ENCODE measurements at regions not wholly inside any gene's neighbourhood (a gene's known extent, or its start where the extent isn't known, plus 50 kb on each side); places are given as distances from the start of the nearest gene placed in this dataset.
"Not testable (repeated sequence)": the region's sequence is repeated elsewhere in the genome, so short reads cannot be mapped to it uniquely, and the experiment has no call there.

DNA sequence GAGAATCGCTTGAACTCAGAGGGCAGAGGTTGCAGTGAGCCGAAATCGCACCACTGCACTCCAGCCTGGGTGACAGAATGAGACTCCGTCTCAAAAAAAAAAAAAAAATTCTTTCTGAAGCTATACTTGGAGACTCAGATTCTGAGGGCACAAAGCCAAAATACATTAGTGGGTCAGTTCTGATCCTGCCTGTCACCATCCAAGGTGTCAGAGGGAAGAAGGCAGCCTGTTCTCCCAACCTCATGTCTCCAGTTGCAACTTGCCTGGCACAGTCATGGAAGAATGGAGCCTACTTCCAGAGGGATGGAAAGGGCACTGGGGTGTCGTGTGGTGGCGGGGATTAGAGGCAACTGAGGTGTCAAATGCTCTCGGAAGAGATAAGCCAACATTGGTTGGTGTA lies 104.8 kb upstream of the GATA6 start:
- no peaks in the 10 kb centered on the region for H3K36me3 Mint-ChIP-seq (ENCODE audit: low read depth)
- no peaks in the 10 kb centered on the region for H3K9me3 Mint-ChIP-seq
- no peak overlapping the region for H3K4me3 Mint-ChIP-seq
- no peaks in the 10 kb centered on the region for H3K4me1 Mint-ChIP-seq (ENCODE audit: low read depth)
- no peak for DNase-seq
- no peak overlapping the region for H3K27ac Mint-ChIP-seq
- H3K27me3 Mint-ChIP-seq: no peaks in the 10 kb centered on the region

DNA sequence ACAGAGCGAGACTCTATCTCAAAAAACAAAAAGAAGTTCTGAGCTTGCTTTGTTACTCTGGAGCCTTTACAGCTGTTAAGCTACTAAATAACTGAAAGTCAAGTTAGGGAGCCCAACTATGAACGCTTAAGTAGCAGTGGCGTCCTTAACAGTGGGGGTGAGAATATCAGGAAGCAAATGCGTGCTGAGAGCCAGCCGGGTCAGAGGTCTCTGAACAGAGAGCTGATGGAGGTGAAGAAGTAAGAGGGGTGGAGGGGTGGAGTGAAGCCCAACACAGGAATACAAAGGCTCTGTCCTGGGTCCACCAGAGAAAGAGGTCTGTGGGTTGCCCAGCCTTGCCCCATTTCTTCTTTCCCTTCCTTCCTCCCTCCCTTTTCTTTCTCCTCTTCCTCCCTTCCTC lies 104.1 kb upstream of the GATA6 start:
- Mint-ChIP-seq H3K4me1 (ENCODE audit: low read depth) (no peaks in the 10 kb centered on the region), H3K36me3 (ENCODE audit: low read depth) (no peaks in the 10 kb centered on the region), H3K9me3 (no peaks in the 10 kb centered on the region), H3K27ac (no peak overlapping the region), H3K27me3 (no peaks in the 10 kb centered on the region), H3K4me3 (no peak overlapping the region)
- no peak for DNase-seq

DNA sequence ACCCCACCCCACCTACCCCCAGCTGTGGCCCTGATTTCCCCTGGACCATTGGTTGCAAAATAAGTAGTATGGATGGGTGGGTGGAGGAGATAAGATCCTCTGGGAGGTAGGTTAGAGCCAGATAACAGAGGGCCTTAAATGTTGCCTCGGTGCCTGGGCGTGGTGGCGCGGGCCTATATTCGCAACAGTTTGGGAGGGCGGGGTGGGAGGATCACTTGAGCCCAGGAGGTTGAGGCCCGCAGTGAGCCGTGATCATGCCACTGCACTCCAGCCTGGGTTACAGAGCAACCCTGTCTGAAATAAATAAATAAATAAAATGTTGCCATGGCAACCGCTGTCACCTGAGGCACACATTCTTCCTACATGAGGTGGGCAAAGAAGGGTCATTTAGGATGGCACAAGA lies 103.3 kb upstream of the GATA6 start:
- no peak overlapping the region for H3K4me3 Mint-ChIP-seq
- no peak for DNase-seq
- H3K27me3 Mint-ChIP-seq: no peaks in the 10 kb centered on the region
- no peak overlapping the region for H3K27ac Mint-ChIP-seq
- H3K36me3 Mint-ChIP-seq (ENCODE audit: low read depth): no peaks in the 10 kb centered on the region
- H3K9me3 Mint-ChIP-seq: no peaks in the 10 kb centered on the region
- no peaks in the 10 kb centered on the region for H3K4me1 Mint-ChIP-seq (ENCODE audit: low read depth)

DNA sequence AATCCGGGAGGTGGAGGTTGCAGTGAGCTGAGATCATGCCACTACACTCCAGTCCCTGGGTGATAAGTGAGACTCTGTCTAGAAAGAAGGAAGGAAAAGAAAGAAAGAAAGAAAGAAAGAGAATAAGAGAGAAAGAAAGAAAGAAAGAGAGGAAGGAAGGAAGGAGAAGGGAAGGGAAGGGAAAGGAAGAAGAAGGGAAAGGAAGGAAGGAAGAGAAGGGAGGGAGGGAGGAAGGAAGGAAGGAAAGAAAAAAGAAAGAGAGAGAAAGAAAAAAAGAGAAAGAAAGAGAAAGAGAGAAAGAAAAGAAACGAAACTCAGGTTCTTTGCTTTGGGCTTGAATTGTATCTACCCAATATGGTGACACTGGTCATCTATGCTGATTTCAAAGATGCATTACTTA lies 102.3 kb upstream of the GATA6 start:
- Mint-ChIP-seq H3K27ac (no peak overlapping the region), H3K9me3 (no peaks in the 10 kb centered on the region), H3K4me1 (ENCODE audit: low read depth) (no peaks in the 10 kb centered on the region), H3K36me3 (ENCODE audit: low read depth) (no peaks in the 10 kb centered on the region), H3K4me3 (no peak overlapping the region), H3K27me3 (no peaks in the 10 kb centered on the region)
- no peak for DNase-seq

DNA sequence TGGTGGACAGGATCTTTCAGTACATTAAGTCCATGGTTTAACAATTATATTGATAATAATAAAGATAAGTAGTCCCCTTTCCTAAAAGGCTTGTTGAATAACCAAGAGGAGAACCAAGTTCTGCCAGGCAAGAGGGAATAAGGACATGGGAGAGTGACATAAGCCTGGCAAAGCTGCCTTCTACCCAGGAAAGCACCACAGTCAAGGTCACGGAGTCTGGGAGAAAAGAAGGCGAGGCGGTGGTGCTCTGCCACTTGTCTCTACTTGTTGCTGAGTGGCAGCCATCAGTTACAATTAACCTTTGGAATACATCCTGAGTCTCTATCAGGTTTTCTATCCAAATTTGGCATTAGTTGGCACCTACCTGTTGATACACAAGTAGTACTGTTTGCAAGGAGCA lies 101.7 kb upstream of the GATA6 start:
- Mint-ChIP-seq H3K9me3 (no peaks in the 10 kb centered on the region), H3K27me3 (no peaks in the 10 kb centered on the region), H3K4me1 (ENCODE audit: low read depth) (no peaks in the 10 kb centered on the region), H3K36me3 (ENCODE audit: low read depth) (no peaks in the 10 kb centered on the region), H3K27ac (no peak overlapping the region), H3K4me3 (no peak overlapping the region)
- no peak for DNase-seq

DNA sequence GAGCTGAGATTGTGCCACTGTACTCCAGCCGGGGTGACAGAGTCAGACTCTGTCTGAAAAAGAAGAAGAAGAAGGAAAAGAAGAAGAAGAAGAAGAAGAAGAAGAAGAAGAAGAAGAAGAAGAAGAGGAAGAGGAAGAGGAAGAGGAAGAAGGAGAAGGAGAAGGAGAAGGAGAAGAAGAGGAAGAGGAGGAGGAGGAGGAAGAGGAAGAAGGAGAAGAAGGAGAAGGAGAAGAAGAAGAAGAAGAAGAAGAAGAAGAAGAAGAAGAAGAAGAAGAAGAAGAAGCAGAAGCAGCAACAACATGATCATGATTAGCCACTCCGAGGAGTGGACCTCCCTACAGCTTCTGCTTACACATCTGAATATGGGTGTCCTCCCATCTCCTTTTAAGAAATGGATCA lies 100.6 kb upstream of the GATA6 start:
- not testable (repeated sequence) for DNase-seq; H3K4me3 Mint-ChIP-seq; H3K27ac Mint-ChIP-seq; H3K9me3 Mint-ChIP-seq; H3K4me1 Mint-ChIP-seq (ENCODE audit: low read depth); H3K27me3 Mint-ChIP-seq; H3K36me3 Mint-ChIP-seq (ENCODE audit: low read depth)

DNA sequence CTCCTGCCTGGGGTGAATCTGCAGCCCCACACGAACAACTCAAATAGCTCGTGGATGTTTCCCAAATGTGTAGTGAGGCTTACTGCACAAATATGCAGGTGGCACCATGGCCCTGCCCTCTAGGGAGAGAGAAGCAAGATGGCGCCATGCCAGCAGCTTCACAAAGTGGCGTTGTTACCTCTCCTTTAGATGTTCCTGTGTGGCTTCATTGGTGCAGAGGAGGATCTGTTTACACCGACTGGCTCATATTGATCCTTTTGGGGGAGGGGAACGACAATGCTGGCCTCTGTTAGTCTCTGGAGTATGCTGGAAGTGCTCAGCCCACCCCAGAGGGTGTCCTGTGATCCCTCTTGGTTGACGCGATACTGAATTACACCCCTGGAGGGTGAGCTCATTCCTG lies 99.5 kb upstream of the GATA6 start:
- no peaks in the 10 kb centered on the region for H3K36me3 Mint-ChIP-seq (ENCODE audit: low read depth)

DNA sequence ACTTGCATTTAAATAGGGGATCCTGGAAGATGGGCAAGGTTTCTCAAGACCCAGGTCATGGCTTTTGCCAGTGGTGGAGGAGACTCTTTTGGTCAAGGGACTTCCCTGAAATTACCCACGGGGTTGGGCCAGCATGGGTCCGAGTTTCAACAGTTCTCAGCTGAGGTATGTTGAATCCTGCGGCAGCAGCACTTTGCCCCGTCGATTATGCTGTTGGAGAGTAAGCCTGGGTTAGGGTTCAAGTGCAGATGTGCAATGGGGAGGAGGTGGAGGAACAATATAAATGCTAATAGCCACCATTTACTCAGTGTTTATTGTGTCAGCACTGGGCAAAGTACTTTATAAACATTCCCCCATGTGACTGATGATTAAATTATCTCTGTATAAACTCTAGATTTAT lies 96.0 kb upstream of the GATA6 start:
- no peaks in the 10 kb centered on the region for H3K4me1 Mint-ChIP-seq (ENCODE audit: low read depth)
- no peaks in the 10 kb centered on the region for H3K27me3 Mint-ChIP-seq
- DNase-seq: no peak
- H3K4me3 Mint-ChIP-seq: no peak overlapping the region
- no peaks in the 10 kb centered on the region for H3K9me3 Mint-ChIP-seq
- H3K36me3 Mint-ChIP-seq (ENCODE audit: low read depth): no peaks in the 10 kb centered on the region
- no peak overlapping the region for H3K27ac Mint-ChIP-seq

More for the DNA sequence above, 99.5 kb upstream of the GATA6 start:
- Mint-ChIP-seq H3K27me3 (no peaks in the 10 kb centered on the region), H3K27ac (no peak overlapping the region), H3K4me1 (ENCODE audit: low read depth) (no peaks in the 10 kb centered on the region), H3K4me3 (no peak overlapping the region), H3K9me3 (no peaks in the 10 kb centered on the region)
- DNase-seq: no peak

DNA sequence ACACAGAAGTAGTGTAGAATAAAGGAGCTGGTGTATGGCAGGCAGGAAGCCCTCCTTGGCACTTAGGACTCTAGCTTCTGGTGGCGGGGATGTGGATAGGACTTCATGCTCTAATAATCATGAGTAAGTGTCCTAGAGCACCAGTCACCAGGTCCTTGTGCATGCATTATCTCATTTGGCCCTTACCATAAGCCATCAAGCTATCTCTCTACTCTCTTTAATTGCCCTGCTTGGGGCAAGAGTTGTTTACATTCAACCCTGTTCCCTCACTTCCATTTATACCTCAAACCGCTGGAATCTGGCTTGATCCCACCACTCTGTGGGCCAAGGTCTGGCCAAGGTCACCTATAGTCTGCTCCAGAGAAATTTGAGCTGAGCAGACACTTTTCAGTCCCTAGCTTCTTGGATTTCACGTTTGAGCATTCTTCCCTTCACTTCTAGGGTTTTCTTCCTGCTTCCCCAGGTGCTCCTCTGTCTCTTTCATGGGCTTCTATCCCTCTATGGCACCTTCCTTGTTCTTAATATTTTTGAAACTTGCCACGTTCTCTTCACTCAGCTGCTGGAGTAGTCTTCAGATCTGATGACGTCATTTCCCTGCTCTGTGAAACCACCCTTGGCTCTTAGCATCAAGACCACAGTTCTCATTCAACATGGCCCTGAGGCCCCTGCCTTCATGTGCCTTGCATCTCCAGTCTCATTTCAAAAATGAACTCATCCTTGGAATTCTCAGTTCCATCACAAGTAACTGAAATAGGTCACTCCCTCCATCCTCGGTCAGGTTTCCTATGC lies 94.9 kb upstream of the GATA6 start:
- Mint-ChIP-seq H3K4me1 (ENCODE audit: low read depth) (no peaks in the 10 kb centered on the region), H3K36me3 (ENCODE audit: low read depth) (no peaks in the 10 kb centered on the region), H3K9me3 (no peaks in the 10 kb centered on the region), H3K27me3 (no peaks in the 10 kb centered on the region), H3K4me3 (no peak overlapping the region), H3K27ac (no peak overlapping the region)
- DNase-seq: no peak

DNA sequence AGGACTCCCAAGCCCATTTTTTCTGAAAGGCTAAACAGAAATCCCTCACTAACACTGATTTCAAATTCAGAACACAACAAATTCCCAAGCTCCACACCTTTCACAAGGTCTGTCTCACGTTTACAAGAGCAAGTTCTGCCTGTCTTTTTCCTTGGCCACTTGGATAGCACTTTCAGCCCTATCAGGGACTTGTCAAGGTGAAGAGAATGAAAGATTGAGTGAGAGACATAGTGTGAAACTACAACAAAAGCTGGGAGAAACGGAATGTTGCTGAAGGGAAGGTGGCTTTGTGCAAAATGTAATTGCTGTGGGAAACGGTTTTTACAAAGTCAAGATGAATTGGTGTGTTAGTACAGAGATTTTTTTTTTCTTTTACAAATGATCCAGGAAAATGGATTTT lies 89.4 kb upstream of the GATA6 start:
- H3K4me3 Mint-ChIP-seq: no peak overlapping the region
- no peaks in the 10 kb centered on the region for H3K9me3 Mint-ChIP-seq
- H3K4me1 Mint-ChIP-seq (ENCODE audit: low read depth): no peaks in the 10 kb centered on the region
- no peaks in the 10 kb centered on the region for H3K36me3 Mint-ChIP-seq (ENCODE audit: low read depth)
- no peak overlapping the region for H3K27ac Mint-ChIP-seq
- no peaks in the 10 kb centered on the region for H3K27me3 Mint-ChIP-seq
- no peak for DNase-seq

DNA sequence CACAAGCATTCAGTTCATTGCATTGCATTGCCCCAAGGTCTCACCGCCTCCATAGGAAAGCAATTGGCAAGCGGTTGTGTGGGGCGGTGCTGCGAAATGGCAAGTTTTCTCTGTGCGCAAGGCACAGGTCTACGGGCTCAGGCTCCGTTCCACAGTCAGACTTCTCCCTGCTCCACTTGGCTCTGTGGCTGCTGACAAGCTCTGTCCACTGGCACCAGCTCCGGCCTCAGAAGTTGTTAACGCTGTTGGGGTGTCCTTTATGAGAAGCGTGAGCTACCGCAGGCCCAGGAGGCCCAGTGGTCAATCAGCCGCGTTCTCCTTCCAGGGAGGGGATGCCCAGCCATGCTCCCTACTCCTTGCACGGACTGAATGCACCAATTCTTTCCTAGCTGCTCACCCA lies 87.0 kb upstream of the GATA6 start:
- DNase-seq: no peak
- H3K27me3 Mint-ChIP-seq: no peaks in the 10 kb centered on the region
- no peak overlapping the region for H3K4me3 Mint-ChIP-seq
- H3K27ac Mint-ChIP-seq: no peak overlapping the region
- H3K4me1 Mint-ChIP-seq (ENCODE audit: low read depth): no peaks in the 10 kb centered on the region
- no peaks in the 10 kb centered on the region for H3K36me3 Mint-ChIP-seq (ENCODE audit: low read depth)
- no peaks in the 10 kb centered on the region for H3K9me3 Mint-ChIP-seq

DNA sequence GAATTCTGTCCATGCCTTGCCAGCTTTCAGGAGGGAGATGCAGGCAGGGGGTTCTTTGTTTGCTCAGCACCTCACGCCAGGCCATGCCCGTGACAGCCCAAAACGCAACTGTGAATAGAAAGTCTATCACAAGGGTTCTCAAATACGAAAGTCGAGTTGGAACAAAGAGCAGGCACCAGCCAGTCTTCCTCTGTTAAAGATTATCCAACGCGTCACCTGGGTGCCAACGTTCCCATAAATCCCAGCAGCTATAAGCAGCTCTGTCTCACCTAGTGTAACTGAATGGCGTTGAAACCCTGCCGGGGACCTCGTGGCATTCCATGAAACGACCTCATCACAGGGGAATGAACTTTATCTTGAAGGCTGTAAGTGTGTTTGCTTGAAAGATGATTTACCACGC lies 84.8 kb upstream of the GATA6 start:
- H3K27ac Mint-ChIP-seq: no peak overlapping the region
- no peaks in the 10 kb centered on the region for H3K9me3 Mint-ChIP-seq
- H3K4me1 Mint-ChIP-seq (ENCODE audit: low read depth): no peaks in the 10 kb centered on the region
- H3K4me3 Mint-ChIP-seq: no peak overlapping the region
- H3K36me3 Mint-ChIP-seq (ENCODE audit: low read depth): no peaks in the 10 kb centered on the region
- DNase-seq: no peak
- no peaks in the 10 kb centered on the region for H3K27me3 Mint-ChIP-seq

DNA sequence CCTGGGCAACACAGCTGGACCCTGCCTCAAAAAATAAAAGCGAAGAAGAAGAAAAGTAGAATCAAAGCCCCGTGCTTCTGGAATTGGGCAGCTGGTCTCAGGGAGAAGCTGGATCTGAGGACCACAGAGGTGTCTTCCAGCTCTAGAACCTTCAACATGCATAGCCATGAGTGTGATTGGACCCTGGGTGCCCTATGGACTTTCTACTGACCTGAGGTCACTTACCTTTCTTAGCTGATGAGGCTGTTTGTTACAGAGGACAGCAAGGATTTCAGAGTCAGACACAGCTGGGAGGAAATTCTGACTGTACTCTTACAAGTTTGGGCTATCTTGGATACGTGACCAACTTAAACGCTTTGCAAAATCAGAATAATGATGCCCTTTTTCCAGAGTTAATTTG lies 82.4 kb upstream of the GATA6 start:
- no peaks in the 10 kb centered on the region for H3K9me3 Mint-ChIP-seq
- no peaks in the 10 kb centered on the region for H3K27me3 Mint-ChIP-seq
- H3K36me3 Mint-ChIP-seq (ENCODE audit: low read depth): no peaks in the 10 kb centered on the region
- no peak overlapping the region for H3K27ac Mint-ChIP-seq
- no peak overlapping the region for H3K4me3 Mint-ChIP-seq
- no peak for DNase-seq
- no peaks in the 10 kb centered on the region for H3K4me1 Mint-ChIP-seq (ENCODE audit: low read depth)

DNA sequence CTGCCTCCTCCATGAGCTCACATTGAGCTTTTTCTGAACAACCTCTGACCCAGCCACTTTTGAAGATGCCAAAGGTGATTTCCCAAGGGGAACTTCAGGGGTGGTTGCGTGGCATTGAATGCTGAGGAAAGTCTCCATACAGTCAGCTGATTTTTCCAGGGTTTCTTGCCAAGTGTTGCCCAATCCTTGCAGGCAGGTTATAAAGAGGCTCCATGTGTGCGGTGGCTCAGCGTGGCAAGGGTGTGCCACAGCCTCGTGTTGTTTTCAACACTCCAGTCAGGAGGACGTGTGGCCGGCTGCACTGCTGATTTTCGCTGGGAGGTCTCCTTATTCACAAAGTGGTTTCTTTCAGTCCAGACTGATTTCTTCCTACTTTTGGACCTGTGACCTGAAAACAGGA lies 81.4 kb upstream of the GATA6 start:
- H3K27ac Mint-ChIP-seq: no peak overlapping the region
- no peaks in the 10 kb centered on the region for H3K4me1 Mint-ChIP-seq (ENCODE audit: low read depth)
- DNase-seq: no peak
- H3K36me3 Mint-ChIP-seq (ENCODE audit: low read depth): no peaks in the 10 kb centered on the region
- no peak overlapping the region for H3K4me3 Mint-ChIP-seq
- H3K27me3 Mint-ChIP-seq: no peaks in the 10 kb centered on the region
- H3K9me3 Mint-ChIP-seq: no peaks in the 10 kb centered on the region

DNA sequence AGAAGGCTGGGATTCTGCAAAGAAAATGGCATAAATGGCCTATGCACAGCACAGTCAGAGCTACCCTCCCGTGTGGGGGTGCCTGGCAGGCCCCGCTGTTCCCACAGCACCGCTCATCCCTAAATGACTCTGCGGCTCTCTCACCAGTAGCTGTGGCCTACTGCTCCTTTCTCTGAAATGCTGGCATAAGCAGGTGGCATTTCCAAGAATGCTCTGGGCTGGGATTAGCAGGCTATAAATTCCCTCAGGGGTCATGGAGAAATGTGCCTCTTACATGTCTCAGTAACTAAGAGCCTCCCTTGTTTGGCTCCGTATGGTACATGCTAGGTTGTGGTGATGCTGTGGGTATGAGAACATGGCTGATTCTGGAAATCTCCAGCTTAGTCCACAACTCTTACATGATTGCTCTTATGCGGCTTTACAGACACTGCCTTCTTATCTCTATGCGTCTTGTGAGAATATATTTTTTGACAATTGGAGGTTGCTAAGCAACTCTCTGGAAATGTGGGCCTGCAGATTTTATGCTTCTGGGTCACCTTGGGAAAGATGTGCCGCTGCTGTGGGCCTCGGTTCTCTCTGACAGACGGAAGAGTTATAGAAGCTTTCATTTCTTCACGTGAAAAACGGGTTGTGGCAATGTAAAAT lies 80.3 kb upstream of the GATA6 start:
- Mint-ChIP-seq H3K36me3 (ENCODE audit: low read depth) (no peaks in the 10 kb centered on the region), H3K4me3 (no peak overlapping the region), H3K27ac (no peak overlapping the region), H3K4me1 (ENCODE audit: low read depth) (no peaks in the 10 kb centered on the region), H3K9me3 (no peaks in the 10 kb centered on the region), H3K27me3 (no peaks in the 10 kb centered on the region)
- no peak for DNase-seq

DNA sequence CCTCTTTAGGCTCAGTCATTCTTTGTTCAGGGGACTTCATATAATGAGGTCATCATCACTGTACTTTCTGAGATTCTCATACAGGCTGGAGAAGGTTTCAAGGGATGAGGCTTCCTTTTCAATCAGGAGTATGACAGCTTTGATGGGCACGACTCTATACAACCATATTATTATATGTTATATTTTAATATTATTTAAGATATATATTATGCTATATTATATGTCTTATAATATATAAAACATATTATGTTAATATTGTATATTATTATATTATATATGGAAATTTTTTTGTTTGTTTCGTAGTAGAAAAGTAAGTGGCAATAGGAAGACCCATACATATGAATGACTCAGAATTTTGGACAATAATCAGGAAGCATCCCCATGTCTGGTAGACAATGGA lies 78.0 kb upstream of the GATA6 start:
- no peaks in the 10 kb centered on the region for H3K9me3 Mint-ChIP-seq
- no peak for DNase-seq
- H3K4me1 Mint-ChIP-seq (ENCODE audit: low read depth): no peaks in the 10 kb centered on the region
- H3K27me3 Mint-ChIP-seq: peaks cover 3% of the 10 kb centered on the region
- no peak overlapping the region for H3K27ac Mint-ChIP-seq
- H3K36me3 Mint-ChIP-seq (ENCODE audit: low read depth): no peaks in the 10 kb centered on the region
- no peak overlapping the region for H3K4me3 Mint-ChIP-seq
